Heart left ventricle (tissue), 16 donors: ENCODE measurements at regions not wholly inside any gene's neighbourhood (a gene's known extent, or its start where the extent isn't known, plus 50 kb on each side); places are given as distances from the start of the nearest gene placed in this dataset.

Experiments used
- ATAC-seq, 4 donors: fragments of 200-7000 bp; cut with Tn5 transposase; one replicate each; pipeline ENCODE4 v1.9.1; 2020 to 2022; ENCODE audit warnings: moderate library complexity in 4 of 4, mild to moderate bottlenecking in 3 of 4, moderate number of reproducible peaks in 1 of 4
- DNase-seq, 5 donors: peaks; one replicate each; pipeline ENCODE4 v3.0.0-alpha.2; 2020
- H3K27ac ChIP-seq, 12 donors: fragments of 200-600 bp; sonication (generic) in 4 of 12; one replicate each; pipeline versions ENCODE4 v1.5.0 to v1.8.0; 2016 to 2022; ENCODE audit warnings: mild to moderate bottlenecking in 2 of 12
- H3K27me3 ChIP-seq, 9 donors: fragments of 200-600 bp; sonication (generic) in 2 of 9; one replicate each; pipeline versions ENCODE4 v1.5.1 to v1.8.0; 2016 to 2022; ENCODE audit warnings: mild to moderate bottlenecking in 3 of 9
- H3K36me3 ChIP-seq, 9 donors: fragments of 200-600 bp; sonication (generic) in 2 of 9; one replicate each; pipeline versions ENCODE4 v1.5.0 to v1.8.0; 2018 to 2022; ENCODE audit warnings: mild to moderate bottlenecking in 2 of 9
- H3K4me1 ChIP-seq, 12 donors: fragments of 200-600 bp; sonication (generic) in 4 of 12; one replicate each; pipeline versions ENCODE4 v1.5.0 to v1.8.0; 2016 to 2022; ENCODE audit warnings: mild to moderate bottlenecking in 3 of 12
- H3K4me3 ChIP-seq, 12 donors: fragments of 200-600 bp; sonication (generic) in 4 of 12; one replicate each; pipeline versions ENCODE4 v1.5.0 to v1.8.0; 2017 to 2022; ENCODE audit warnings: mild to moderate bottlenecking in 9 of 12, moderate library complexity in 4 of 12
- H3K9me3 ChIP-seq, 12 donors: fragments of 200-600 bp; sonication (generic) in 4 of 12; one replicate each; pipeline versions ENCODE4 v1.5.0 to v1.8.0; 2016 to 2022; ENCODE audit warnings: mild to moderate bottlenecking in 1 of 12
- POLR2A ChIP-seq, 2 donors: fragments of 450-650 bp; IDR thresholded peaks; one replicate each; pipeline ENCODE4 v1.6.1; 2017; ENCODE audit warnings: antibody characterized with exemption in 2 of 2, mild to moderate bottlenecking in 2 of 2, moderate library complexity in 2 of 2
- WGBS, 4 donors: extraction: QIAGEN DNeasy Blood & Tissue Kit in 2 of 4; methylation state at CpG; one replicate each; pipeline versions ENCODE4 v1.1.5 to v1.1.7; 2013 to 2018; 5-methylcytosine and 5-hydroxymethylcytosine counted together
- intact Hi-C, 10 donors: fragments of 100-400 bp; cut with DNase I; formaldehyde crosslinking; loops; one replicate each; pipeline versions ENCODE4 v1.11.1 to v1.14.2; 2022
- TF ChIP-seq, protein P1 (sequence below), 12 donors: fragments of 200-600 bp; sonication (generic) in 4 of 12; IDR thresholded peaks; one replicate each; pipeline versions ENCODE4 v1.5.0 to v1.8.0; 2018 to 2022; ENCODE audit warnings: antibody characterized with exemption in 12 of 12, mild to moderate bottlenecking in 5 of 12
- donor health status: ischemic (EF 13 %, LVEDD 7.1; RV severe dilation, severe dysfunction).
- donor health status: healthy with polysubstance abuse.
- donor health status: DM: no; HTN: yes; CAD: no.
- donor health status: DM: no; HTN: no; CAD: no.
- donor health status: ischemic (EF 25% LVEDD 6.9; RV normal size, moderate dysfunction).
- donor health status: ischemic (EF 25% LVEDD 5.7; RV mildly dilated, moderate dysfunction).
- donor health status: healthy.
- donor health status: DM: yes; HTN: yes; CAD: no.
- donor health status: ischemic (EF 35%, LVEDD 5.7; RV mildly dilated, moderate dysfunction).
- donor health status: nonischemic (EF 11% LVEDD 7.7; RV severe dilation, severe dysfunction).
- donor health status: DM: yes; HTN: yes; CAD: no.
- donor health status: PGD.
- donor health status: ischemic (EF 29% LVEDD 5.4; RV normal size, mild dysfunction).
- donor health status: nonischemic (EF 23%, LVEDD 6.1; RV moderate dilation, normal function).

DNA sequence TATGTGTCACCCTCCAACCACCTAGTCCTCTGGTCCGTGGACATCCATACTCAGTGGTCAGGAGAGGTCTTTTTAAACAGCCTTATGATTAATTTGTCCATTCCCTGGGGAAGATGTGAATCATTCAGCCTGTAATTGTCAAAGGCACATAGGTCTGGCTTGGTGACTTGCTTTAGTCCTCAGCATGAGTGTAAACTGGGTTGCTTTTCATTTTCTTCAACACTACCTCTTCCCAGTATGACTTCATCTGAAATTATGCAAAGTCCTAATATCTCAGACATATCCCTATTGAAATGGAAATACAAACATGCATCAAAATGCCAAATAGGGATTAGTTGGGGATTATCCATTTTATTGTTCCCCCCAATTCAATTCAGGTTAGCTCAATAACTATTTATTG, 208.3 kb upstream of the AMOT start:
- Histone ChIP-seq H3K27me3 (no peaks in the 10 kb centered on the region), H3K27ac (no peak overlapping the region), H3K4me1 (no peaks in the 10 kb centered on the region), H3K9me3 (peaks cover 0 to 10% (median 0%) of the 10 kb centered on the region in 12 donors), H3K4me3 (no peak overlapping the region), H3K36me3 (no peaks in the 10 kb centered on the region)
- TF ChIP-seq, protein P1, sequence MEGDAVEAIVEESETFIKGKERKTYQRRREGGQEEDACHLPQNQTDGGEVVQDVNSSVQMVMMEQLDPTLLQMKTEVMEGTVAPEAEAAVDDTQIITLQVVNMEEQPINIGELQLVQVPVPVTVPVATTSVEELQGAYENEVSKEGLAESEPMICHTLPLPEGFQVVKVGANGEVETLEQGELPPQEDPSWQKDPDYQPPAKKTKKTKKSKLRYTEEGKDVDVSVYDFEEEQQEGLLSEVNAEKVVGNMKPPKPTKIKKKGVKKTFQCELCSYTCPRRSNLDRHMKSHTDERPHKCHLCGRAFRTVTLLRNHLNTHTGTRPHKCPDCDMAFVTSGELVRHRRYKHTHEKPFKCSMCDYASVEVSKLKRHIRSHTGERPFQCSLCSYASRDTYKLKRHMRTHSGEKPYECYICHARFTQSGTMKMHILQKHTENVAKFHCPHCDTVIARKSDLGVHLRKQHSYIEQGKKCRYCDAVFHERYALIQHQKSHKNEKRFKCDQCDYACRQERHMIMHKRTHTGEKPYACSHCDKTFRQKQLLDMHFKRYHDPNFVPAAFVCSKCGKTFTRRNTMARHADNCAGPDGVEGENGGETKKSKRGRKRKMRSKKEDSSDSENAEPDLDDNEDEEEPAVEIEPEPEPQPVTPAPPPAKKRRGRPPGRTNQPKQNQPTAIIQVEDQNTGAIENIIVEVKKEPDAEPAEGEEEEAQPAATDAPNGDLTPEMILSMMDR (IDR thresholded peaks at IDR 0.05) = no peak
- WGBS, 4 donors = 54 to 78% (median 65%) methylated on average over 1 of the region's 1 CpG
- DNase-seq = no peak
- intact Hi-C loops = no loop called here
- no peak for ATAC-seq

- no peaks in the 10 kb centered on the region for H3K4me1 ChIP-seq
- 65 to 91% (median 79%) methylated on average over 2 of the region's 2 CpGs for WGBS, 4 donors
These were observed 207.8 kb upstream of the AMOT start for GRCh38 chrX:113048480-113048879.

DNA sequence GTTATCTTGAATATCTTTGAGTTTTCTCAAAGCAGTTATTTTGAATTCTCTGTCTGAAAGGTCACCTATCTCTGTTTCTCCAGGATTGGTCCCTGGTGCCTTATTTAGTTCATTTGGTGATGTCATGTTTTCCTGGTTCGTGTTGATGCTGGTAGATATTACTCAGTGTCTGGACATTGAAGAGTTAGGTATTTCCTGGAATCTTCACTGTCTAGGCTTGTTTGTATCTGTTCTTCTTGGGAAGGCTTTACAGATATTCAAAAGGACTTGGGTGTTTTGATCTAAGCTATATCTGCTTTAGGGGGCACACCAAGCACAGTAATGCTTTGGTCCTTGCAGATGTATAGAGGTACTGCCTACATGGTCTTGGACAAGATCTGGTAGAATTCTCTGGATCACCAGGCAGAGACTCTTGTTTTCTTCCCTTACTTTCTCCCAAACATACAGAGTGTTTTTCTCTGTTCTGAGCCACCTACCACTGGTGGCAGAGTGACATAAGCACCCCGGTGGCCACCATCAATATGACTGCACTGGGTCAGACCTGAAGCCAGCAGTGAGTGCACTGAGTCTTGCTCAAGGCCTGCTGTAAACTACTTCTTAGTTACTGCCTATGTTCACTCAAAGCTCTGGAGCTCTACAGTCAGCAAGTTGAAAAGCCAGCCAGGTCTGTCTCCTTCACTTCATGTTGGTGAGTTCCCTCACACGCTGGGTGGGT, 193.5 kb upstream of the AMOT start:
- 53 to 63% (median 59%) methylated on average over 3 of the region's 3 CpGs for WGBS, 4 donors

More at GRCh38 chrX:113048480-113048879, 207.8 kb upstream of the AMOT start:
- H3K27ac ChIP-seq = no peak overlapping the region
- no peak for DNase-seq
- ATAC-seq = no peak
- H3K36me3 ChIP-seq = no peaks in the 10 kb centered on the region
- no peak overlapping the region for H3K4me3 ChIP-seq
- intact Hi-C loops = no loop called here
- H3K27me3 ChIP-seq = no peaks in the 10 kb centered on the region
- H3K9me3 ChIP-seq = peaks cover 0 to 11% (median 0%) of the 10 kb centered on the region in 12 donors
- TF ChIP-seq POLR2A (IDR thresholded peaks at IDR 0.05) = no peak
- TF ChIP-seq, protein P1 (IDR thresholded peaks at IDR 0.05) = no peak

DNA sequence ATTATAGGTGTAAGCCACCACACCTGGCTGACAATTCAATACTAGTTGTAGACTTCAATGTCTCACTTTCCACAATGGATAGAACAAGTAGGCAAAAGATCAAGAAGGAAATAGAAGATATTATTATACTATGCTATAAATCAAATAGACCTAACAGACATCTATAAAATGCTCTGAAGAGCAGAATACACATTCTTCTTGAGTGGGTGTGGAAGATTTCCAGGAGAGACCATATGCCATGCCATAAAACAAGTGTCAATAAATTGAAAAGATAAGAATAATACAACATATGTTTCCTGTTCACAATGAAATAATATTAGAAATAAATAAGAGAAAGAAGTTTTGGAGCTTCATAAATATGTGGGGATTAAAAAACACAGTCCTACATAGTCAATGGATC, 179.3 kb upstream of the AMOT start:
- DNase-seq (no peak), ATAC-seq (no peak)
- TF ChIP-seq POLR2A (IDR thresholded peaks at IDR 0.05) = no peak
- TF ChIP-seq, protein P1 (IDR thresholded peaks at IDR 0.05) = no peak
- no peaks in the 10 kb centered on the region for H3K9me3 ChIP-seq
- H3K27ac ChIP-seq = no peak overlapping the region
- intact Hi-C loops = no loop called here
- no peaks in the 10 kb centered on the region for H3K4me1 ChIP-seq
- H3K4me3 ChIP-seq = no peak overlapping the region
- H3K36me3 ChIP-seq = no peaks in the 10 kb centered on the region
- H3K27me3 ChIP-seq = no peaks in the 10 kb centered on the region

More for the DNA sequence above, 193.5 kb upstream of the AMOT start:
- intact Hi-C loops = no loop called here
- H3K27ac ChIP-seq = no peak overlapping the region
- H3K36me3 ChIP-seq = no peaks in the 10 kb centered on the region
- H3K27me3 ChIP-seq = no peaks in the 10 kb centered on the region
- ATAC-seq = no peak
- peaks cover 0 to 13% (median 4%) of the 10 kb centered on the region in 12 donors for H3K9me3 ChIP-seq
- TF ChIP-seq, protein P1 (IDR thresholded peaks at IDR 0.05) = no peak
- no peak for TF ChIP-seq POLR2A (IDR thresholded peaks at IDR 0.05)
- H3K4me3 ChIP-seq = no peak overlapping the region
- no peak for DNase-seq
- no peaks in the 10 kb centered on the region for H3K4me1 ChIP-seq
